Spleen (tissue), 7 donors: ENCODE measurements at regions not wholly inside any gene's neighbourhood (a gene's known extent, or its start where the extent isn't known, plus 50 kb on each side); places are given as distances from the start of the nearest gene placed in this dataset.
"Not testable (repeated sequence)": the region's sequence is repeated elsewhere in the genome, so short reads cannot be mapped to it uniquely, and the experiment has no call there.

ENCODE experiments used
- CTCF ChIP-seq, 11 experiments: fragments of 200-600 bp in 7 of 11; fragments of 450-650 bp in 4 of 11; sonication (generic) in 4 of 11; IDR thresholded peaks in 8 of 11; conservative IDR thresholded peaks in 3 of 11; 1 replicate in 7 of 11; 2 replicates in 4 of 11; pipeline versions ENCODE4 v1.4.0 to v1.8.0; 2016 to 2021; ENCODE audit warnings: antibody characterized with exemption in 11 of 11, inconsistent platforms in 4 of 11, mild to moderate bottlenecking in 1 of 11
- POLR2A ChIP-seq, 3 donors: fragments of 450-650 bp; IDR thresholded peaks; one replicate each; pipeline ENCODE4 v1.5.1; 2017; ENCODE audit warnings: antibody characterized with exemption in 3 of 3, mild to moderate bottlenecking in 1 of 3
- POLR2AphosphoS5 ChIP-seq, 3 donors: sonication (generic); formaldehyde crosslinking; IDR thresholded peaks; one replicate each; pipeline ENCODE4 v1.5.1; 2017; ENCODE audit warnings: antibody characterized with exemption in 3 of 3
- donor health status: DM: no; HTN: no; CAD: no; lungs with moderate emphysema.
- donor health status: DM: no; HTN: no; CAD: no.
- donor health status: DM: no; HTN: no; CAD: no.

GRCh38 chr16:34063498-34064157 lies 604.2 kb downstream of the TP53TG3F start:
- not testable (repeated sequence) for TF ChIP-seq POLR2A (IDR thresholded peaks at IDR 0.05); POLR2AphosphoS5 (IDR thresholded peaks at IDR 0.05); CTCF (IDR thresholded peaks at IDR 0.05 in 8 of 11, conservative IDR thresholded peaks at IDR 0.05 in 3 of 11)
